Right lobe of liver (tissue), 4 donors: ENCODE measurements at regions not wholly inside any gene's neighbourhood (a gene's known extent, or its start where the extent isn't known, plus 50 kb on each side); places are given as distances from the start of the nearest gene placed in this dataset.

Experiments used
- CTCF ChIP-seq, 4 donors: fragments of 200-600 bp in 3 of 4; fragments of 450-650 bp in 1 of 4; IDR thresholded peaks; one replicate each; pipeline versions ENCODE4 v1.5.1 to v1.8.0; 2016 to 2022; ENCODE audit warnings: antibody characterized with exemption in 4 of 4, mild to moderate bottlenecking in 2 of 4
- POLR2A ChIP-seq: fragments of 450-650 bp; IDR thresholded peaks from one replicate; pipeline ENCODE4 v1.6.1; 2017; ENCODE audit warnings: antibody characterized with exemption, mild to moderate bottlenecking
- donor health status: DM: no; HTN: no; CAD: no.
- donor health status: DM: no; HTN: no; CAD: no.
- donor health status: DM: no; HTN: yes; CAD: no.

GRCh38 chr12:67592228-67593011 lies 56.1 kb upstream of the DYRK2 start:
- TF ChIP-seq CTCF (IDR thresholded peaks at IDR 0.05) (no peak), POLR2A (no peak)
